Activated CD4-positive, alpha-beta T cell treated with anti-CD3 and anti-CD28 coated beads for 24 hours (primary cell): ENCODE measurements at regions not wholly inside any gene's neighbourhood (a gene's known extent, or its start where the extent isn't known, plus 50 kb on each side); places are given as distances from the start of the nearest gene placed in this dataset.

Experiments
- DNase-seq, 2 donors: peaks; one replicate each; pipeline ENCODE4 v3.0.0-alpha.2; 2020; ENCODE audit warnings: low read depth in 2 of 2

GRCh38 chr13:84358601-84359000 is 476.3 kb upstream of the SLITRK1 start:
- DNase-seq, result no peak

GRCh38 chr13:84352946-84353345 is 470.7 kb upstream of the SLITRK1 start:
- DNase-seq, result no peak

DNA sequence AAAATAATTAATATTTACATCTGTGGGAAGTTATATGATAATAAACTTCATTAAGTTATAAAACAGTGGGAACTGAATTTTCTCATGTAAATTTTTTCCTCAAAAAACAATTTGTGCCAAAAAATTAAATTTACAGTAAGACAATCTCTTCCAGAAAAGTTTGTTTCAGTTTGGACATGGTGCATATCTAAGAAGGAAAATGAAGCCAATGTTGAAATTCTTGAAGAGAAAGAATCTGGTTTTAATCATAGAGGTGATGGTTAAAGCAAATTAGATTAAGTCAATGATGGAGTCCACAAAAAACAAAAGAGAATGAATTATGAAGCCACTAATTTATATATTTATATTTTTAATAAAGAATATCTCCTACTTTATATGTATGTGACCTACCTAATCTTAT is 457.2 kb upstream of the SLITRK1 start:
- no peak for DNase-seq

GRCh38 chr13:84332346-84332745 is 450.1 kb upstream of the SLITRK1 start:
- no peak for DNase-seq

GRCh38 chr13:84315527-84315926 is 433.3 kb upstream of the SLITRK1 start:
- no peak for DNase-seq

DNA sequence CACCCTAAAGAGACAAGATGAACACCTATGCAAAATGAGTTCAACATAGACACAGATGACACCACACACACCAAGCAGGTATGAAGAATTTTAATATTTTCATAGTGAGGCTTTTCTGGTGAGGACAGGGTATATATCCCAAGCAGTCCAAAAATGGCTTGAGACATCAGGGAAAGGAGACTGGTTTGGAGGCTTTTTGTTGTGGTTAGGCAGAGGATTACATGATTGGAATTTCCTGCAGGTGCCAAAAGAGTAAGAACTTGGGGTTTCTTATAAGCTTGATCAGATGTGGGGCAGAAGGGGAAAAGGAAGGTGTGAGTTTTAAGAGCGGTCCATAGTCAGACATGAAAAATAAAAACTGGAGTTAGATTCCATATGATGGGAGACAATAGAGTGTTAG is 420.8 kb upstream of the SLITRK1 start:
- DNase-seq, result no peak

DNA sequence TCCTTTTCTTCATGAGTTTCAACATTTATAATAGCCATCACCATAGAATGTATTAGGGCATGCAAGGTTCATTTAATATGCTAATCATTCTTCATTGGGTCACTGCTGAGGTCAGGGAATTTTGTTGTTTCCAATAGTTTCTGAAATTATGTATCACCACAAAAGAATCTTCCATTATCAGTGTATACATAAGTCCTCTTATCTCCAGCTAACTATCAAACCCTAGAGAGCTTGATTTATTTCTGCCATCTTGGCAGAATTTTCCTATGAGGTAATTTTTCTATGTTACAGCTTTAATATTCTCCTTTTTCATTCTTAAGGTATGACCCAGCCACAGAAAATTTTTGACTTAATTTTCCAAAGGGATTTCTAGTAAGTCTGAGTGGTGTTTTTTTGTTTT is 415.0 kb upstream of the SLITRK1 start:
- DNase-seq, result no peak

DNA sequence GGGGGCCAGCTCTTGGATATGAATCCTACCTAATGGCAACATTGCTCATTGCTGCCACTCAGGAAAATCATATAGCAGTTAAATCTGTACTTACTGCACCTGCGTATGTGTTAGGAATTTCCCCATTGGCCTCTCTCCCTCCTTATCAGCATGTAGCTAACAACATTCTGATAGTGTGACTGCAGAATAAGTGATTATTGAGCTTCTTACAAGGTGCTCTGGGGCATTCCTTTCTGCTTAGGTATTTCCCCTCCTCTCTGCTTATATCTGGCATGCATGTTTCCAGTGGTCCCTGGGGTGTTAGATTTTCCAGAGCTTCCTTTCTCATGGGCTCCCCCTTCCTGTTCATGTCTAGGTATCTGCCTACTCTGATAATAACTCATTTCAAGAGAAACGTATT is 414.1 kb upstream of the SLITRK1 start:
- DNase-seq, result no peak

- no peak for DNase-seq
Measured at GRCh38 chr13:84294576-84294975, 412.3 kb upstream of the SLITRK1 start.

GRCh38 chr13:84290386-84290785 is 408.1 kb upstream of the SLITRK1 start:
- no peak for DNase-seq

- DNase-seq, result no peak
Measured at GRCh38 chr13:84279166-84279565, 396.9 kb upstream of the SLITRK1 start.

- DNase-seq, result no peak
Measured at GRCh38 chr13:84272877-84273562, 390.7 kb upstream of the SLITRK1 start.

DNA sequence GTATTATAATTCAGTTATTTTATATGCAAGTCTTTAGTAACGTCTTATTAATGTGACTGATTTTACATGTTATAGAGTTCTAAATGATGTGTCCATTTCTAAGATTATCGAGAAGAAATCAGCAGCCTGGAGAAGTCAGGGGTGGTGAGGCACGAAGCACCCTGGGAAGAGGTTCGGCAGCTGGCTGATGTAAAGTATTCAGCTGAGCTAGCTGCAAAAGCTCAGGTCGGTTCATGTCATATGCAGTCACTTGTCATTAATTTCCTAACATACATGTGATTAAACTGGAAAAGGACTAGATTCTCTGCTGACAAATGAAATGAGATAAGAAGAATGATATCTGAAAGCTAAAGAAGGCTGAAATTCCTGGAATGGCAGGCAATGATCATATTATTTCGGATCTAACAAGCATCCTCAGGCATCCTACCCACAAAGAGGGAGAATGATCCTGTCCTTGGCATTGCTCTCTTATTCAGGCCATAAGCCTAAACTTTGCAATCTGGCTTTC is 383.0 kb upstream of the SLITRK1 start:
- DNase-seq, result no peak

- DNase-seq, result no peak
Measured at GRCh38 chr13:84263354-84264069, 381.2 kb upstream of the SLITRK1 start.

DNA sequence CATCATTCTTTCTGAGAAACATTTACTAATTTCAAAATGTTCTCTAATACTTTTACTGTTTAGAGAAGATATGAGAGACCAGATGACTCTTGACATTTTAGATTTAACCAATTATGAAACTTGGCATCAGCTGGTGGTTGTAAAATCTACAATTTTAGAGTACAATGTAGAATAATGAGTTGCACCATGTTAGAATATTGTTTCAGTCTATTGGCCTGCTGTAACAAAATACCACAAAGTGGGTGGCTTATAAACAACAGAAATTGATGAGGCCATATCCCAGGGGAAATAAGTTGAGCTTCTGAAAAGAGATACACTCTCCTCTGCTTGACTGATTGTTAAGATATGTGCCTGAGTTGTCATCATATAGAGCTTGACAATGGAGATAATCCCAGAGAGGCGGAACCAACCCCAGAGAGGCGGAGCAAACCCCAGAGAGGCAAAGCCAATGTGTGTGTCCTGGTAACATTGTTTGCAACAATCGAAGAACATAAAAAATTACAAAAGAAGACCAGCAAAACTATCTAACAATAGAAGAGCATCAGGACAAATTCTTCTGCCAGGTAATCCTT is 373.0 kb upstream of the SLITRK1 start:
- DNase-seq, result no peak

- no peak for DNase-seq
Measured at GRCh38 chr13:84249463-84249862, 367.2 kb upstream of the SLITRK1 start.

DNA sequence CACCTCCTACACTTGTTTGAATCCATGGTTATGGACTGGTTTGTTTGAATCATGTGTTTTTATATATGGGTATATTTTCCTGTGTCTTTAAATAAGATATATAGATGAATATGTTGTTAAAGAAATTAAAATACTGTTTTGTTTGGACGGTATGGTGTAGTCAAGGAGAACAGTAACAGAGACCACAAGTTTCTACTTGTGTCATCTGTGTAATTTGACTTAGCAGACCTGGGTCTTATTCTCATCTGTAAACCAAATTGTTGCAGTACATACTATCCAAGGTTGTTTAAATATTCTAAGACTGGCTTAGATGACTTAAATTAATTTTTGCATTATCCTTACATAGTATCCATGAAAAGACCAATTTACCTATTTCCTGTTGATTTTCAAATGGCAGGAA is 361.1 kb upstream of the SLITRK1 start:
- no peak for DNase-seq

- no peak for DNase-seq
Measured at GRCh38 chr13:84239032-84239431, 356.8 kb upstream of the SLITRK1 start.

DNA sequence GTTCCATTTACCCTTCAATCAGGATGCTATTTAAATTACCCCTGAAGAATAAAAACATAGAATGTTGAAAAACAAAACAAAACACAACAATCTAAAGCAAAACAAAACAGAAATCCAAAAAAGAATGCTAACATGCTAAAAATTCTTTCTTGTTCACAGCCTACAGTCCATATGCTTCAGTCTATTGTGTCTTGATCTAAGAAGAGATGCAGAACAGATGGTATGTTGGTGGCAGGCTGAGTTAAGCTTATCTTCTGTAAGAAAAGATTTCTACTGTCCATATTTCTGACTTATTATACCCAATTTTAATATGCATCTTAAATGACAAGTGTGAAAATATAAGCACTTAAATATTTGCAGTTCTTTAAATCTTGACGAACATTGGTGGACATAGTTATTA is 356.1 kb upstream of the SLITRK1 start:
- no peak for DNase-seq

DNA sequence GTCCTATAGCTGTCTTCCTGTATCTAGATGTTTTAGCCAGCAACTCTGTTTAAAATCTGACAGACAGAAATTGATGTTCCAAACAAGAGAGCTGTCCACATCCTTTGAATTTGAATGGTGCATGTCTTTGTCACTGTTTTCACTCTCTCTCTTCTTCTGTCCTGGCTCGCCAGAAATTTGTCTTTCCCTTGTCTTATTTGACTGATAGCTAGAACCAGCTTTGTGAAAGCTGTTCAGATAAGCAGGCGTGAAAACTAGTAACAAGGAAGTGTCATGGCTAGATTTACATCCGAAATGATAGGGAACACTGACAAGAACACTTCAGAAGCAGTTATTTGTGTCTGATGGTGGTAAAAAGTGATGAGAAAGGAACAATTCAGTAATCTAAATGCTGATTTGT is 354.9 kb upstream of the SLITRK1 start:
- no peak for DNase-seq

DNA sequence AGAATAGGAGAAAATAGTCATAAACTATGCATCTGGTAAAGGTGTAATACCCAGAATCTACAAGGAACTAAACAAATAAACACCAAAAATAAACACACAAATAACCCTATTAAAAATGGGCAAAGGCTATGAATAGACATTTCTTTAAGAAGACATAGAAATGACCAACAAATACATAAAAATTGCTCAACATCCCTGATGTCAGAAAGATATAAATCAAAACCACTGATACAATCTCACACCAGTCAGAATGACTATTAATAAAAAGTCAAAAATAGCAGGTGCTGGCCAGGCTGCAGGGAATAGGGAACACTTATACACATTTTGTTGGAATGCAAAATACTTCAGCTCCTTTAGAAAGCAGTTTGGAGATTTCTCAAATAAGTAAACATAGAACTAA is 352.1 kb upstream of the SLITRK1 start:
- no peak for DNase-seq

DNA sequence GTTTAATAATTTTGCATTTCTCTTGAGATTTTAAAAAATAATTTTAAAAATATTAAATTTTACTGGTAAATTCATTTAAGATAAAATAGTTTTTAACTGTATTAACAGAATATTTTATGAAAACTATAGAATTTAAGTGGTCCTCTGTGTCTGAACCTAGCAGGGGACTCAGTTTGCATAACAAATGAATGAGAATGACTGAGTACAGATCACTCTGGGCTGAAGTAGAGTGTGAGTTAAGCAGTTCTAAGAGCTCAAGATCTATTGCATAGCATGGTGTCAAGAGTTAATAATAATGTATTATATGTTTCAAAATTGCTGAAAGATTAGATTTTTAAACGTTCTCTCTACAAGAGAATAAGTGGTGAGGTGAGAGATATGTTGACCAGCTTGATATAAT is 348.3 kb upstream of the SLITRK1 start:
- no peak for DNase-seq

DNA sequence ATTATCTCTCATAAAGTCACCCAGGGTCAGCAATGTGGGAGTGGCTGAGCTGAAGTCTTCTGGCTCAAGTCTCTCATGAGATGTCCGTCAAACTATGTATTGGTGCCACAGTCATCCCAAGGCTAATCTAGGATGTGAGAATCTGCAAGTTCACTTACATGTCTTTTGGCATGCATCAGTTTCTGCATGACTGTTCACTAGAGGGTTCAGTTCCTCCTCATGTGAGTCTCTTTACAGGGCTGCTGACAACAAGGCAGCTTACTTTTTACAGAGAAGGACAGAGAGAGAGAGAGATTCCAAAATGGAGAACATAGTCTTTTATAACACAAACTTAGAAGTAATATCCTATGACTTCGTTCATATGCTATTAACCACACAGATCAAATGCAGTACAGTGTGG is 328.8 kb upstream of the SLITRK1 start:
- DNase-seq, result no peak
